ENCODE measurements at regions not wholly inside any gene's neighbourhood (a gene's known extent, or its start where the extent isn't known, plus 50 kb on each side); places are given as distances from the start of the nearest gene placed in this dataset.

DNA sequence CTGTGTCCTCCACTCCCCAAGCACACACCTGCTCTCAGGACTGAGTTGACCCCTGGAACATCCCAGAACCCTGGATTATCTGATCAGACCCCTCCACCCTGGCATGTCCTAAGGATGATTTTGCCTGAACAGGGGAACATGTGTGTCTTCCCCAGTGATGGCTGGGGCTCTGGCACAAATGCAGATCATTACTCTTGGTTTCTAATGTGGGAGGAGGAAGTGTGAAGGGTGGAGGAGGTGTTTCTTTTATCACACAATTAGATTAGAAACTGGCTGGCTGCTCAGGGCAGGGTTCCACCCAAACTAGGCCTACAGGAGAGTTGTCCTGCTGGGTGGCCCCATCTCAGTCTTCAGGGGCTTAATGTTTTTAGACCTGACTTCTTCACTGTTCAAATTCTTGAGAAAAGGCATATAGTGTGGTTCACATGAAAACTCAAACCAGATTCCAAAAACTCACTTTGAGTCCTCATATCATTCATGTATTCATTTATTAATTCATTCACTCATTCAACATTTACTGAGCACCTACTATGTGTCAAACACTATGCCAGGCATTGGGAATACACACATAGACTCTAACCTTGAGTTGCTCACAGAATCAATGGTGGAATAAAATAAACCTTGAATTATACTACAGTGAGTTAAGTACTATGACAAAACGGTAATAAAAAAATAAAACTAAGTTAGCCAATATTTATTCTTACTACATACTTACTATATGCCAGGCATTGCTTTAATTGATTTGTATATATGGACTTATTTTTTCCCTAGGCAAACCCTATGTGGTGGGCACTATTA lies 221.8 kb upstream of the JUN start:
- no peak for DNase-seq (ENCODE audit: low read depth)

GRCh38 chr1:59006289-59006658 lies 222.4 kb upstream of the JUN start:
- no peak for DNase-seq (ENCODE audit: low read depth)

DNA sequence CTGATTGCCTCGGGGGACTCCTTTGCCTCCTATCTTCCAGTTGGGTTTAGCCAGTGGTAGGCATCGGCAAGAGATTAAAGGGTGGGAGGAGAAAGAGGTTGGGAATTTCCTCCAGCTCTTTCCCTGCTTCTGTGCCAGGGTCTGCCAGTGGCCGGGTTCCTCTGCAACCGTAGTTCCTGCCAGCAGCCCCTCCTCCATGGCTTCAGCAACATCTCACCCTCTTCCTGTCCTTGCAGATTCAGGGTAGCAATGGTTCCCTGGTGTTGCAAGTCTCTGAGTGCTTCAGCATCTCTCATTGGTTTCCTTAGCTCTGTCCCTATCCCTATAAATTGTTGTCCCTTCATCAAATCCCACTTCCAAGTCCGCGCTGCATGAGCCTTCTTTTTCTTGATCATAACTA lies 223.1 kb upstream of the JUN start:
- no peak for DNase-seq (ENCODE audit: low read depth)

GRCh38 chr1:59007429-59007819 lies 223.6 kb upstream of the JUN start:
- DNase-seq (ENCODE audit: low read depth): no peak

GRCh38 chr1:59007820-59008598 lies 224.2 kb upstream of the JUN start:
- DNase-seq (ENCODE audit: low read depth): no peak

GRCh38 chr1:59008599-59009347 lies 224.9 kb upstream of the JUN start:
- DNase-seq (ENCODE audit: low read depth): no peak

DNA sequence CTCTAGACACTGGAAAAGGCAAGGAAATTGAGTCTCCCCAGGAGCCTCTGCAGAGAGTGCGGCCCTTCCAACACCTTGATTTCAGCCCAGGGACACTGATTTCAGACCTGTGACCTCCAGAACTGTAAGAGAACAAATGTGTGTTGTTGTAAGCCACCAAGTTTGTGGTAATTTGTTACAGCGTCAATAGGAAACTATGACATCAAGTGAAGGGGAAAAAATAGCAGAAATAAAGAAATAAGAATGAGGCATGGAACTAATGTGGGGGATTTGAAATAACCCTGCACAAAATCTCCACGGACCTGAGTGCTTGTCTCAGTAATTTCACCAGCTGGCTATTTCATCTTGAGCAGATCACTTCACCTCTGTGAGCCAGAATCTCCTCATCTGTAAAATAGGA lies 227.8 kb upstream of the JUN start:
- no peak for DNase-seq (ENCODE audit: low read depth)

GRCh38 chr1:59012378-59012777 lies 228.5 kb upstream of the JUN start:
- DNase-seq (ENCODE audit: low read depth): no peak

DNA sequence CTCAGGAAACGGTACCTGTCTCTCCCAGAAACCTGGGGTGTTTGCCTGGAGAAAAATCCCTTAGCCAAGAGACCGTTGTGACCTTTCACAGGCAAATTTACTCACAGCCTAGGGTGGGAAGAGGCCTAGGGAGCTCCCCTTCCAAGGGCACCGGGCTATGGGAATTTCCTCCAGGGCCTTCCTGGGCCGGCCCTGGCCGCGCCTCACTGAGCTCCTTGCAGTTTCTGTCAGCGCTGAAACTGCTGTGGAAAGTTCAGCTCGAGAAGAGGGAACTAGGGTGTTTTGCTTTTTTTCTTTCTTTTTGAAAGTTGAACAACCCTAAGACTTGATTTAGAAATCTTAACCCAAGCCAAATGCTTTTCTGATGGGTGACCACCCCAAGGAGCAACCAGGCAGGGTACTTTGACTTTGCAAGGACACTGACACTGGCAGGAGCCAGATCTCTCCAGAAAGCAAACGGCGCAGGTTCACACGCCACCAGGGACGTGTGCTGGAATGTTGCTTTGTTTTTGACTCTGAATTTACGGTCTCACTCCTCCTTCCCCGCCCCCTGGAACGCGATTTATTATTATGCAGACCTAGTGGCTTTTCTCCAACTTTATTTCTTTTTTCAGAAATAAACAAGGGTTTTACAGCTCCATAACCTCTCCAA lies 229.6 kb upstream of the JUN start:
- DNase-seq (ENCODE audit: low read depth): no peak

GRCh38 chr1:59013928-59014279 lies 230.1 kb upstream of the JUN start:
- DNase-seq (ENCODE audit: low read depth): no peak

GRCh38 chr1:59014827-59015226 lies 231.0 kb upstream of the JUN start:
- DNase-seq (ENCODE audit: low read depth): no peak

DNA sequence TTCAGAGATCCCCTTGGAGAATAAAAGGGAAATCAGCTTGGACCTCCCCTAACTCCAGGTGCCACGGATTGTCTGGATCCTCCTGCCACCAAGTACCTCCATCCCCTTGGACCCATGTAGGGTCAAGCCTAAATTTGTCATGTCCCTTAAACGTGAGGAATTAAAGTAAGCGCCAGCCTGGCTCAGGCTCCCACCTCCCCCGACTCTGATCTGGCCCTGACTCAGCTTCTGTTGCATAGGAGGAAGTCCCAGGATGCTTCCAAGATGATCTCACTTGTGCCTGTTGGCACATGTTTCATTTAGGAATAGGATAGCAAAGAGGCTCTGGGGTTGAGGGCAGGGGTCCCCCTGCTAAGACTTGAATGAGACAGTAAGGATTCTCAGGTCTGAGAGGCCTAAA lies 231.9 kb upstream of the JUN start:
- no peak for DNase-seq (ENCODE audit: low read depth)

GRCh38 chr1:59016390-59016789 lies 232.5 kb upstream of the JUN start:
- no peak for DNase-seq (ENCODE audit: low read depth)

- DNase-seq (ENCODE audit: low read depth): no peak
Measured at GRCh38 chr1:59017501-59018231, 233.8 kb upstream of the JUN start.

GRCh38 chr1:59018446-59018845 lies 234.6 kb upstream of the JUN start:
- no peak for DNase-seq (ENCODE audit: low read depth)

GRCh38 chr1:59018860-59019259 lies 235.0 kb upstream of the JUN start:
- no peak for DNase-seq (ENCODE audit: low read depth)

- DNase-seq (ENCODE audit: low read depth): peak; percentile 20
Measured at GRCh38 chr1:59020151-59020997, 236.5 kb upstream of the JUN start.

DNA sequence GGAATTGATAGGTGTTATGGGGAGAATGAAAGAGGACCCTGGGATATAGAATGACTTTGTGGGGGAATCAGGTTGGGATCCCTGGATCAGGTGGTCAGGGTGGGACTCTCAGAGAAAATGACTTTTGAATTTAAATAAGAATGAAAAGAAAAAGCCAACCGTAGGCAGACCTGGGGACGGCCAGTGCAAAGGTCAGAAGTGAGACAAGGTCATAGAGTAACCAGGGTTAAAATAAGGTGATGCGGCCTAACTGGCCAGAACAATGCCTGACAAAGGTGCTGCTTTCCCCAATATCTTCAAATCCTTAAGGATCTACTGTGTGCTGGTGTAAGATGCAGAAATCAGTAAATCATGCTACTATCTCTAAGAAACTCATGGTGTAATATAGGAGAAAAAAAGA lies 238.4 kb upstream of the JUN start:
- no peak for DNase-seq (ENCODE audit: low read depth)

- no peak for DNase-seq (ENCODE audit: low read depth)
Measured at GRCh38 chr1:59022799-59023198, 239.0 kb upstream of the JUN start.

GRCh38 chr1:59025201-59025600 lies 241.4 kb upstream of the JUN start:
- no peak for DNase-seq (ENCODE audit: low read depth)

GRCh38 chr1:59025898-59026426 lies 242.1 kb upstream of the JUN start:
- no peak for DNase-seq (ENCODE audit: low read depth)

Data from activated T-cell treated with anti-CD3 and anti-CD28 coated beads for 48 hours (primary cell).